Chondrocyte (in vitro differentiated cells): ENCODE measurements at regions not wholly inside any gene's neighbourhood (a gene's known extent, or its start where the extent isn't known, plus 50 kb on each side); places are given as distances from the start of the nearest gene placed in this dataset.

Experiments
- DNase-seq: peaks from one replicate; pipeline ENCODE4 v3.0.0; 2021; ENCODE audit warnings: mixed read lengths, low spot score
- H3K27ac Mint-ChIP-seq: one replicate; pipeline ENCODE4 v1.8.0; 2021; ENCODE audit warnings: mild to moderate bottlenecking, moderate library complexity, mixed read lengths; ENCODE audit not compliant: unreplicated experiment
- H3K27me3 Mint-ChIP-seq: 2 replicates; pipeline ENCODE4 v1.8.0; 2021; ENCODE audit warnings: low read depth, mixed read lengths
- H3K36me3 Mint-ChIP-seq: 2 replicates; pipeline ENCODE4 v1.8.0; 2021; ENCODE audit warnings: low read depth, mixed read lengths
- H3K4me1 Mint-ChIP-seq: 2 replicates; pipeline ENCODE4 v1.8.0; 2021; ENCODE audit warnings: low read depth, mild to moderate bottlenecking, mixed read lengths
- H3K4me3 Mint-ChIP-seq: one replicate; pipeline ENCODE4 v1.8.0; 2021; ENCODE audit warnings: mild to moderate bottlenecking, moderate library complexity, mixed read lengths; ENCODE audit not compliant: unreplicated experiment
- H3K9me3 Mint-ChIP-seq: 2 replicates; pipeline ENCODE4 v1.8.0; 2021; ENCODE audit warnings: low read depth, mixed read lengths
- CTCF ChIP-seq: fragments of 200-600 bp; sonication (generic); IDR thresholded peaks from 2 replicates; pipeline ENCODE4 v1.5.0; 2021; ENCODE audit warnings: antibody characterized with exemption, mild to moderate bottlenecking, moderate library complexity

DNA sequence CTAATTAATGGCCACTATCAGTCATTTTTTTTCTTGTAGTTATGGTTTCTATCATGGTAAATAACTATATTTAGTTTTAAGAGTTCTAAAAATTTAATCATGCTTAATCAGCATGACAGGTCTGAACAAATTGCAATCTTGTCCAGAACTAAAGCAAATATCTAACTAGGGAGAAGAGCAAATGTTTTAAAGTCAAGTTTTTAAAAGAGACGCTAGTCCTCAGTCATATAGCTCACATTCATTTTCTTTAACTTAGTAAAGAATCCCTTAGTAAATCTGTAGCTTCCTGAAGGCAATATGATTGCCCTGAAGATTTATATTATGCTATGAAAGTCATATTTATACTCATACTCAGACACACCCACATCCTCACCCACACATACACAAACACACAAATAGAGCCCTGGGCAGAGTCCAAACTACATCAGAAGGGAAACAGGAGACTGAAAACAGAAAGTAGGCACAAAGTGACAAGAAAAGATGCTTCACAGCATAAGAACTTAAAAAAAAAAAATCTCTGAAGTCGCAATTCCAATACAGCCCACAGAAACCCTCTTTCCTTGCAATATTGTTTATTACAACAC, 1149.1 kb downstream of the SI start:
- no peak for TF ChIP-seq CTCF
- no peaks in the 10 kb centered on the region for H3K4me1 Mint-ChIP-seq
- H3K27me3 Mint-ChIP-seq = peaks cover 7% of the 10 kb centered on the region
- H3K36me3 Mint-ChIP-seq = no peaks in the 10 kb centered on the region
- H3K4me3 Mint-ChIP-seq = no peak overlapping the region
- no peak overlapping the region for H3K27ac Mint-ChIP-seq
- no peak for DNase-seq
- no peaks in the 10 kb centered on the region for H3K9me3 Mint-ChIP-seq

GRCh38 chr3:163927521-163927920, 1150.8 kb downstream of the SI start:
- no peak for TF ChIP-seq CTCF
- Mint-ChIP-seq H3K4me1 (no peaks in the 10 kb centered on the region), H3K9me3 (no peaks in the 10 kb centered on the region), H3K27ac (no peak overlapping the region), H3K4me3 (no peak overlapping the region), H3K27me3 (peaks cover 7% of the 10 kb centered on the region), H3K36me3 (no peaks in the 10 kb centered on the region)
- DNase-seq = no peak

GRCh38 chr3:163924600-163924999, 1153.7 kb downstream of the SI start:
- Mint-ChIP-seq H3K27ac (no peak overlapping the region), H3K27me3 (peaks cover 11% of the 10 kb centered on the region), H3K9me3 (no peaks in the 10 kb centered on the region), H3K4me1 (no peaks in the 10 kb centered on the region), H3K36me3 (no peaks in the 10 kb centered on the region), H3K4me3 (no peak overlapping the region)
- no peak for TF ChIP-seq CTCF
- DNase-seq = no peak

- Mint-ChIP-seq H3K9me3 (no peaks in the 10 kb centered on the region), H3K27ac (no peak overlapping the region), H3K36me3 (no peaks in the 10 kb centered on the region), H3K27me3 (peaks cover 4% of the 10 kb centered on the region), H3K4me1 (no peaks in the 10 kb centered on the region), H3K4me3 (no peak overlapping the region)
- DNase-seq = no peak
- no peak for TF ChIP-seq CTCF
Measured at GRCh38 chr3:163919154-163919553, 1159.1 kb downstream of the SI start.

GRCh38 chr3:163916596-163917560, 1161.4 kb downstream of the SI start:
- Mint-ChIP-seq H3K36me3 (no peaks in the 10 kb centered on the region), H3K9me3 (no peaks in the 10 kb centered on the region), H3K27me3 (peaks cover 4% of the 10 kb centered on the region), H3K4me3 (no peak overlapping the region), H3K4me1 (no peaks in the 10 kb centered on the region), H3K27ac (no peak overlapping the region)
- TF ChIP-seq CTCF = peak; percentile 64
- DNase-seq = no peak
